ENCODE measurements at regions not wholly inside any gene's neighbourhood (a gene's known extent, or its start where the extent isn't known, plus 50 kb on each side); places are given as distances from the start of the nearest gene placed in this dataset.
"Not testable (repeated sequence)": the region's sequence is repeated elsewhere in the genome, so short reads cannot be mapped to it uniquely, and the experiment has no call there.

DNA sequence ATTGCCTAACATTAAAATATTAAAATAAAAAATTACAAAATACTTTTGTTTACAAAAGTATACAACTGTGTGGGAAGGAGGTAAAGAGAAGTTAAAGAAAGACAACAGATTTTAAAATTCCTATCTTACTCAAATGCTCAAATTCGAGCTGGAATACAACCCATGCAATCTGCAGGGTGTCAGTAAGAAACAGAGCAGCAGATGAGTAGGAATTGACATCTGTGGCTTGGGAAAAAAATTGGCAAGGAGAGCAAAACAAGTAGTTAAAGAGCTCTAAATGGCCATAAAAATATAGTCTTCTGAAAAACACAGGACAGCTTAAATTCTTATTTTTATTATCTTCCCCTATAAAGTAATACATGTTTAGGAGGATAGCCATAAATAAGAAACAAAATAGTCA, 1609.0 kb upstream of the AGA start:
- H3K27ac ChIP-seq, result no peak overlapping the region
- H3K27me3 ChIP-seq, result no peaks in the 10 kb centered on the region
- in situ Hi-C loops (cut with MboI; ENCODE audit: low sequenced_read_pairs in 4 of 4), result no loop called here
- intact Hi-C loops (cut with DNase I; ENCODE audit: low total_unique reads), result no loop called here
- ATAC-seq (no peak), DNase-seq (no peak)
- no peak for TF ChIP-seq POLR2A (IDR thresholded peaks at IDR 0.05)
- TF ChIP-seq, protein P1, sequence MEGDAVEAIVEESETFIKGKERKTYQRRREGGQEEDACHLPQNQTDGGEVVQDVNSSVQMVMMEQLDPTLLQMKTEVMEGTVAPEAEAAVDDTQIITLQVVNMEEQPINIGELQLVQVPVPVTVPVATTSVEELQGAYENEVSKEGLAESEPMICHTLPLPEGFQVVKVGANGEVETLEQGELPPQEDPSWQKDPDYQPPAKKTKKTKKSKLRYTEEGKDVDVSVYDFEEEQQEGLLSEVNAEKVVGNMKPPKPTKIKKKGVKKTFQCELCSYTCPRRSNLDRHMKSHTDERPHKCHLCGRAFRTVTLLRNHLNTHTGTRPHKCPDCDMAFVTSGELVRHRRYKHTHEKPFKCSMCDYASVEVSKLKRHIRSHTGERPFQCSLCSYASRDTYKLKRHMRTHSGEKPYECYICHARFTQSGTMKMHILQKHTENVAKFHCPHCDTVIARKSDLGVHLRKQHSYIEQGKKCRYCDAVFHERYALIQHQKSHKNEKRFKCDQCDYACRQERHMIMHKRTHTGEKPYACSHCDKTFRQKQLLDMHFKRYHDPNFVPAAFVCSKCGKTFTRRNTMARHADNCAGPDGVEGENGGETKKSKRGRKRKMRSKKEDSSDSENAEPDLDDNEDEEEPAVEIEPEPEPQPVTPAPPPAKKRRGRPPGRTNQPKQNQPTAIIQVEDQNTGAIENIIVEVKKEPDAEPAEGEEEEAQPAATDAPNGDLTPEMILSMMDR (IDR thresholded peaks at IDR 0.05 in 4 of 5, conservative IDR thresholded peaks at IDR 0.05 in 1 of 5), result no peak
- no peaks in the 10 kb centered on the region for H3K9me3 ChIP-seq
- no peak overlapping the region for H3K4me3 ChIP-seq
- no peaks in the 10 kb centered on the region for H3K4me1 ChIP-seq
- H3K36me3 ChIP-seq, result no peaks in the 10 kb centered on the region

DNA sequence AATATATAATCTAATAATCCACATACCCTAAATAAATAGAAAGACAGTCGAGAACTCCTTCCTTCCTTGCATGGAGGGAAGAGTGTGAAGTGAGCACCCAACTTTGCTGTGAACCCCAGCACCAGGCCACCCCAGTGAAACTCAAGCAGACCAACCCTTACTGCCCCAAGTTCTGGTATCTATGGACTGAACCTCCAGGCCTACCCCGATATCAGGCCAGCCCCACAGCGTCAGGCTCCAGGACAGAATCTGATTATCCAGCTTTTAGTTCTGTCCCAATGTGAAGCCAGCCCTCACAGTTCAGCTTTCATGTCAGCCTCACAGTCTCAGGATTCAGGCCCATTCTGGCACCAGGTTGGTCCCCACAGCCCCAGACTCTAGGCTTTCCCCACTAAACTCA, 1617.2 kb upstream of the AGA start:
- in situ Hi-C loops (cut with MboI; ENCODE audit: low sequenced_read_pairs in 4 of 4), result no loop called here

DNA sequence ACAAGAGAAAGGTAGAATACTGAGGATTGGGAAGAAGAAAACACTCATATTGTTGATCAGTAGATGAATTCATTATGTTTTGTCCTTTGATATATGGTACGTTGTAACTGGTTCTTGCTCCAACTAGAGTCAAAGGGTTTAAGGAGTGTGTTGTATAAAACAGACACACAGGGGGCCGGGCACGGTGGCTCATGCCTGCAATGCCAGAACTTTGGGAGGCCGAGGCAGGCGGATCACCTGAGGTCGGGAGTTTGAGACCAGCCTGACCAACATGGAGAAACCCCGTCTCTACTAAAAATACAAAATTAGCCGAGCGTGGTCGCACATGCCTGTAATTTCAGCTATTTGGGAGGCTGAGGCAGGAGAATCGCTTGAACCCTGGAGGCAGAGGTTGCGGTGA, 1624.0 kb upstream of the AGA start:
- H3K4me3 ChIP-seq; H3K9me3 ChIP-seq; ATAC-seq; H3K4me1 ChIP-seq; intact Hi-C loops (cut with DNase I; ENCODE audit: low total_unique reads); H3K36me3 ChIP-seq; DNase-seq; H3K27me3 ChIP-seq; H3K27ac ChIP-seq; in situ Hi-C loops (cut with MboI; ENCODE audit: low sequenced_read_pairs in 4 of 4): not testable (repeated sequence)

More for the DNA sequence above, 1617.2 kb upstream of the AGA start:
- no peak for ATAC-seq
- TF ChIP-seq POLR2A (IDR thresholded peaks at IDR 0.05), result no peak
- TF ChIP-seq, protein P1 (IDR thresholded peaks at IDR 0.05 in 4 of 5, conservative IDR thresholded peaks at IDR 0.05 in 1 of 5), result no peak
- Histone ChIP-seq H3K4me1 (no peaks in the 10 kb centered on the region), H3K27ac (no peak overlapping the region), H3K9me3 (no peaks in the 10 kb centered on the region), H3K36me3 (no peaks in the 10 kb centered on the region), H3K27me3 (no peaks in the 10 kb centered on the region), H3K4me3 (no peak overlapping the region)
- intact Hi-C loops (cut with DNase I; ENCODE audit: low total_unique reads), result no loop called here
- no peak for DNase-seq

DNA sequence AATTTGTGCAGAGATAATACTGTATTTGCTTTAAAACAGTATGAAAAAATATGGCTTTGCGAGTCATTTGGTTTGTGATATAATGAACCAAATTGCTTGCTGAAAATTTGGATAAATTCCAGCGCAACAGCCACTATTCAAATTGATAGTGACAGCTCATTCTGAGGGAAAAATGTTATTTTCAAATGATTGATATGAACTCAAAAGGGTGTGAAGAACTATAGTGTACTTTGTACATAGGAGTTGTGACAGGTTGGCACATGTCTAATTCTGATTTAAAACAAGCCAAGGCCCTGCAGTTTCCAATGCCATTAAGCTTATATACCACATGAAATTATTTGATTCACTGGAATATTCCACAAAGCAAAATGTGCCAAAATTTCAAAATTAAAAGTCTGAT, 1628.9 kb upstream of the AGA start:
- Histone ChIP-seq H3K27me3 (no peaks in the 10 kb centered on the region), H3K27ac (no peak overlapping the region), H3K36me3 (no peaks in the 10 kb centered on the region), H3K4me1 (no peaks in the 10 kb centered on the region), H3K9me3 (no peaks in the 10 kb centered on the region), H3K4me3 (no peak overlapping the region)
- intact Hi-C loops (cut with DNase I; ENCODE audit: low total_unique reads), result no loop called here
- ATAC-seq (no peak), DNase-seq (no peak)
- TF ChIP-seq, protein P1 (IDR thresholded peaks at IDR 0.05 in 4 of 5, conservative IDR thresholded peaks at IDR 0.05 in 1 of 5), result no peak
- no peak for TF ChIP-seq POLR2A (IDR thresholded peaks at IDR 0.05)
- in situ Hi-C loops (cut with MboI; ENCODE audit: low sequenced_read_pairs in 4 of 4), result no loop called here

DNA sequence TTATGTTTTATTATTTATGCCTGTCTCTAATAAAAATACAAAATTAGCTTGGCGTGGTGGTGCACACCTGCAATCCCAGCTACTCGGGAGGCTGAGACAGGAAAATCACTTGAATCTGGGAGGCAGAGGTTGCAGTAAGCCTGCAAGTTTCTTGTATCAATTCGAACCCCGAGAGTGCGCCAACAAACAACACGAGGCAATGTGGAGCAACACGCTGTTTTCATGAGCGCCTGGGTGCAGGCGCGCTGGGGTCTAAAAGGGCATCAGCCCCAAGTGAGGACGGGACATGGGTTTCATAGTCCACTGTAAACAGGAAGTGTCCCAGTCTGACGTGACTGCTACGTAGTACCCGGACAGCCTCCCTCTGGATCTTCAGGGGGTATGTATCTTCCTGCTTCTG, 1634.6 kb upstream of the AGA start:
- no peaks in the 10 kb centered on the region for H3K9me3 ChIP-seq
- H3K27ac ChIP-seq, result no peak overlapping the region
- TF ChIP-seq, protein P1 (IDR thresholded peaks at IDR 0.05 in 4 of 5, conservative IDR thresholded peaks at IDR 0.05 in 1 of 5), result no peak
- TF ChIP-seq POLR2A (IDR thresholded peaks at IDR 0.05), result no peak
- no peak overlapping the region for H3K4me3 ChIP-seq
- ATAC-seq, result no peak
- H3K27me3 ChIP-seq, result no peaks in the 10 kb centered on the region
- in situ Hi-C loops (cut with MboI; ENCODE audit: low sequenced_read_pairs in 4 of 4), result no loop called here
- no peak for DNase-seq
- H3K4me1 ChIP-seq, result no peaks in the 10 kb centered on the region
- intact Hi-C loops (cut with DNase I; ENCODE audit: low total_unique reads), result no loop called here
- no peaks in the 10 kb centered on the region for H3K36me3 ChIP-seq

Data from gastrocnemius medialis (tissue), 4 donors.